ENCODE measurements at regions not wholly inside any gene's neighbourhood (a gene's known extent, or its start where the extent isn't known, plus 50 kb on each side); places are given as distances from the start of the nearest gene placed in this dataset.

DNA sequence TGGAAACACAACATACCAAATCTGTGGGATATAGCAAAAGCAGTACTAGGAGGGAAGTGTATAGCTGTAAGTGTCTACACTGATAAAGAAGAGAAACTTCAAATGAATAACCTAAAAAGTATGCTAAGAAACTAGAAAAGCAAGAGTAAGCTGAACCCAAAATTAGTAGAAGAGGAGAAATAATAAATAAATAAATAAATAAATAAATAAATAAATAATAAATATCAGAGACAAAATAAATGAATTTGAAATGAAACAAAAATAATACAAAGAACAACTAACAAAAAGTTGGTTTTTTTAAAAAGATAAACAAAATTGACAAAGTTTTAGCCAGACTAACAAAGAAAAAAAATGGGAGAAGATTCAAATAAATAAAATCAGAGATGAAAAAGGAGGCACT lies 72.7 kb upstream of the TSPAN8 start:
- Histone ChIP-seq H3K4ac (ENCODE audit: low read depth, low read length) (no peak overlapping the region), H3K14ac (replicated peaks; ENCODE audit: low read depth, low read length) (no peak overlapping the region), H3K4me1 (ENCODE audit: control insufficient read depth, insufficient read depth, low read length) (no peaks in the 10 kb centered on the region), H3K23ac (ENCODE audit: low read depth, low read length) (no peak overlapping the region), H3K9me1 (ENCODE audit: insufficient read depth, low read length) (no peaks in the 10 kb centered on the region), H3K79me1 (ENCODE audit: low read depth in 1 of 2, low read length in 2 of 2) (no peaks in the 10 kb centered on the region), H3K4me3 (ENCODE audit: insufficient read depth, low read depth, low read length) (no peak overlapping the region), H2BK120ac (ENCODE audit: low read depth, low read length) (no peak overlapping the region), H3K4me2 (ENCODE audit: low read depth, low read length) (no peak overlapping the region), H2AK5ac (ENCODE audit: low read depth, low read length) (no peak overlapping the region), H3K27ac (ENCODE audit: insufficient read depth, low read length) (no peak overlapping the region), H2BK15ac (ENCODE audit: low read depth, low read length) (no peak overlapping the region), H2AK9ac (replicated peaks; ENCODE audit: low read depth, low read length, poor library complexity) (no peak overlapping the region), H3K27me3 (ENCODE audit: control insufficient read depth, insufficient read depth, low read length) (no peaks in the 10 kb centered on the region), H4K91ac (ENCODE audit: insufficient read depth, low read depth, low read length) (no peak overlapping the region), H3K9ac (ENCODE audit: low read depth, low read length) (no peak overlapping the region), H4K8ac (ENCODE audit: low read depth in 2 of 2, low read length in 2 of 2) (no peak overlapping the region), H3K9me3 (ENCODE audit: control insufficient read depth, insufficient read depth, low read length) (peaks cover 9% of the 10 kb centered on the region; the same call in 1 of the 2 replicates), H3K56ac (ENCODE audit: extremely low read depth, insufficient read depth, low read length) (no peak overlapping the region), H2BK20ac (ENCODE audit: low read depth, low read length) (no peak overlapping the region), H4K5ac (ENCODE audit: low read depth, low read length) (no peak overlapping the region), H4K20me1 (ENCODE audit: insufficient read depth, low read length) (no peaks in the 10 kb centered on the region), H2AFZ (replicated peaks; ENCODE audit: low read length, poor library complexity) (no peak overlapping the region), H3K18ac (ENCODE audit: low read depth, low read length) (no peak overlapping the region), H3K36me3 (ENCODE audit: control insufficient read depth, insufficient read depth, low read length) (no peaks in the 10 kb centered on the region), H2BK5ac (ENCODE audit: low read depth, low read length, poor library complexity, severe bottlenecking) (no peak overlapping the region)
- TF ChIP-seq NFE2L2 (IDR thresholded peaks at IDR 0.05; ENCODE audit: low read depth, low read length) (no peak), FOS (IDR thresholded peaks at IDR 0.05; ENCODE audit: low read depth, low read length) (no peak), BHLHE40 (IDR thresholded peaks at IDR 0.05; ENCODE audit: low read depth, low read length) (no peak), MAZ (IDR thresholded peaks at IDR 0.05; ENCODE audit: borderline replicate concordance, low read depth, low read length) (no peak), POLR2A (IDR thresholded peaks at IDR 0.05; ENCODE audit: low read depth, low read length) (no peak), RCOR1 (IDR thresholded peaks at IDR 0.05; ENCODE audit: insufficient replicate concordance, low read length) (no peak), CEBPB (IDR thresholded peaks at IDR 0.05; ENCODE audit: low read depth, low read length) (no peak), SMC3 (IDR thresholded peaks at IDR 0.05; ENCODE audit: low read depth, low read length) (no peak), MXI1 (IDR thresholded peaks at IDR 0.05; ENCODE audit: borderline replicate concordance, low read depth, low read length) (no peak), MAFK (IDR thresholded peaks at IDR 0.05; ENCODE audit: low read depth, low read length) (no peak), RFX5 (IDR thresholded peaks at IDR 0.05; ENCODE audit: low read depth, low read length) (no peak), CHD1 (IDR thresholded peaks at IDR 0.05; ENCODE audit: low read depth, low read length) (no peak)
- TF ChIP-seq, protein P1, sequence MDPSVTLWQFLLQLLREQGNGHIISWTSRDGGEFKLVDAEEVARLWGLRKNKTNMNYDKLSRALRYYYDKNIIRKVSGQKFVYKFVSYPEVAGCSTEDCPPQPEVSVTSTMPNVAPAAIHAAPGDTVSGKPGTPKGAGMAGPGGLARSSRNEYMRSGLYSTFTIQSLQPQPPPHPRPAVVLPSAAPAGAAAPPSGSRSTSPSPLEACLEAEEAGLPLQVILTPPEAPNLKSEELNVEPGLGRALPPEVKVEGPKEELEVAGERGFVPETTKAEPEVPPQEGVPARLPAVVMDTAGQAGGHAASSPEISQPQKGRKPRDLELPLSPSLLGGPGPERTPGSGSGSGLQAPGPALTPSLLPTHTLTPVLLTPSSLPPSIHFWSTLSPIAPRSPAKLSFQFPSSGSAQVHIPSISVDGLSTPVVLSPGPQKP (IDR thresholded peaks at IDR 0.05; ENCODE audit: borderline replicate concordance, low read depth, low read length) = no peak
- TF ChIP-seq, protein P2, sequence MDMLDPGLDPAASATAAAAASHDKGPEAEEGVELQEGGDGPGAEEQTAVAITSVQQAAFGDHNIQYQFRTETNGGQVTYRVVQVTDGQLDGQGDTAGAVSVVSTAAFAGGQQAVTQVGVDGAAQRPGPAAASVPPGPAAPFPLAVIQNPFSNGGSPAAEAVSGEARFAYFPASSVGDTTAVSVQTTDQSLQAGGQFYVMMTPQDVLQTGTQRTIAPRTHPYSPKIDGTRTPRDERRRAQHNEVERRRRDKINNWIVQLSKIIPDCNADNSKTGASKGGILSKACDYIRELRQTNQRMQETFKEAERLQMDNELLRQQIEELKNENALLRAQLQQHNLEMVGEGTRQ (IDR thresholded peaks at IDR 0.05; ENCODE audit: low read depth, low read length) = no peak
- no peak for DNase-seq
- ChIA-PET POLR2A (ENCODE audit: unreplicated experiment) (no interaction called here), CTCF (no interaction called here)
- no TSS peak for BruUV-seq (replicated peaks)
- no peak for ATAC-seq (ENCODE audit: low read depth)
- in situ Hi-C loops (cut with MboI; ENCODE audit: low sequenced_read_pairs) = no loop called here
- dilution Hi-C loops (cut with HindIII; ENCODE audit: low sequenced_read_pairs, unreplicated experiment) = no loop called here
- intact Hi-C loops (cut with micrococcal nuclease) = no loop called here

All from IMR-90 (cell line).